HCT116 (cell line): ENCODE measurements at regions not wholly inside any gene's neighbourhood (a gene's known extent, or its start where the extent isn't known, plus 50 kb on each side); places are given as distances from the start of the nearest gene placed in this dataset.

Experiments
- EZH2 ChIP-seq: fragments of 200-600 bp; sonication (generic); IDR thresholded peaks from 2 replicates; pipeline ENCODE4 v1.6.1; 2017; ENCODE audit warnings: antibody characterized with exemption, mixed run types
- EZH2phosphoT487 ChIP-seq: fragments of 200-600 bp; IDR thresholded peaks from 2 replicates; pipeline ENCODE4 v1.6.1; 2018; ENCODE audit warnings: antibody characterized with exemption, borderline replicate concordance
- POLR2A ChIP-seq: IDR thresholded peaks from 2 replicates; pipeline ENCODE4 v1.7.0; 2011; ENCODE audit warnings: borderline replicate concordance; ENCODE audit not compliant: insufficient read depth, insufficient read length; ENCODE audit errors: extremely low read depth
- POLR2AphosphoS5 ChIP-seq: IDR thresholded peaks from 2 replicates; pipeline ENCODE4 v1.6.1; 2011; ENCODE audit warnings: mild to moderate bottlenecking, low read depth, low read length, moderate library complexity
- RAD21 ChIP-seq: IDR thresholded peaks from 2 replicates; pipeline ENCODE4 v1.6.1; 2012; ENCODE audit warnings: low read depth, mild to moderate bottlenecking
- TCF7L2 ChIP-seq: IDR thresholded peaks from 2 replicates; pipeline ENCODE4 v1.7.0; 2011; ENCODE audit warnings: borderline replicate concordance, inconsistent platforms; ENCODE audit not compliant: insufficient read depth, insufficient read length; ENCODE audit errors: extremely low read depth
- ZFX ChIP-seq: fragments of 450-650 bp; IDR thresholded peaks from 2 replicates; pipeline ENCODE4 v1.6.1; 2017
- TF ChIP-seq, protein P1 (sequence below), 3 experiments: fragments of 200-600 bp in 1 of 3; sonication (generic) in 1 of 3; IDR thresholded peaks in 2 of 3; conservative IDR thresholded peaks in 1 of 3; 2 replicates each; pipeline ENCODE4 v1.5.1; 2012 to 2017; ENCODE audit warnings: low read depth in 2 of 3, low read length in 2 of 3, antibody characterized with exemption in 1 of 3, borderline replicate concordance in 1 of 3, control low read depth in 1 of 3, mild to moderate bottlenecking in 1 of 3, mixed read lengths in 1 of 3, mixed run types in 1 of 3, moderate library complexity in 1 of 3; ENCODE audit not compliant: insufficient read depth in 1 of 3

DNA sequence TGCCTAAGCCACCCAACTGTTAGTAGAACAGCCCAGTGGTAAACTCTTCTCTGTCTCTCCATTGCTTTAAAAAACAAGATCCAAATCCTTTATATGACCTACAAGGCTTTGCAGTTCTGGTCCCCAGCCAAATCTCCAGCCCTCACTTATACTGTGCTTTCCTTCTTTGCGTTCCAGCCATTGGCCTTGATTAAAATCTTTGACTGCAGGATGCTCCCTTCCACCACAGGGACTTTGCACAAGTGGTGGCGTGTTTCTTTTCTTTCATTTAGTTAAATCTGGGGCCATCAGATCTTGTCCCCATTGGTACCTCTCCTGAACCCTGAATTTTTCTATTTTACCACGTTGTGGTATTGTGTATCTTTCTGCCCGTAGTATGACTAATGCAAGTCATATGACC lies 183.7 kb downstream of the VRK1 start:
- TF ChIP-seq, protein P1, sequence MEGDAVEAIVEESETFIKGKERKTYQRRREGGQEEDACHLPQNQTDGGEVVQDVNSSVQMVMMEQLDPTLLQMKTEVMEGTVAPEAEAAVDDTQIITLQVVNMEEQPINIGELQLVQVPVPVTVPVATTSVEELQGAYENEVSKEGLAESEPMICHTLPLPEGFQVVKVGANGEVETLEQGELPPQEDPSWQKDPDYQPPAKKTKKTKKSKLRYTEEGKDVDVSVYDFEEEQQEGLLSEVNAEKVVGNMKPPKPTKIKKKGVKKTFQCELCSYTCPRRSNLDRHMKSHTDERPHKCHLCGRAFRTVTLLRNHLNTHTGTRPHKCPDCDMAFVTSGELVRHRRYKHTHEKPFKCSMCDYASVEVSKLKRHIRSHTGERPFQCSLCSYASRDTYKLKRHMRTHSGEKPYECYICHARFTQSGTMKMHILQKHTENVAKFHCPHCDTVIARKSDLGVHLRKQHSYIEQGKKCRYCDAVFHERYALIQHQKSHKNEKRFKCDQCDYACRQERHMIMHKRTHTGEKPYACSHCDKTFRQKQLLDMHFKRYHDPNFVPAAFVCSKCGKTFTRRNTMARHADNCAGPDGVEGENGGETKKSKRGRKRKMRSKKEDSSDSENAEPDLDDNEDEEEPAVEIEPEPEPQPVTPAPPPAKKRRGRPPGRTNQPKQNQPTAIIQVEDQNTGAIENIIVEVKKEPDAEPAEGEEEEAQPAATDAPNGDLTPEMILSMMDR (IDR thresholded peaks at IDR 0.05 in 2 of 3, conservative IDR thresholded peaks at IDR 0.05 in 1 of 3; ENCODE audit: borderline replicate concordance in 1 of 3, insufficient read depth in 1 of 3, low read depth in 2 of 3, low read length in 2 of 3), result no peak
- TF ChIP-seq EZH2 (no peak), POLR2AphosphoS5 (no peak), TCF7L2 (no peak), RAD21 (no peak), EZH2phosphoT487 (no peak), POLR2A (no peak), ZFX (no peak)
